ENCODE measurements at regions not wholly inside any gene's neighbourhood (a gene's known extent, or its start where the extent isn't known, plus 50 kb on each side); places are given as distances from the start of the nearest gene placed in this dataset.
"Not testable (repeated sequence)": the region's sequence is repeated elsewhere in the genome, so short reads cannot be mapped to it uniquely, and the experiment has no call there.

DNA sequence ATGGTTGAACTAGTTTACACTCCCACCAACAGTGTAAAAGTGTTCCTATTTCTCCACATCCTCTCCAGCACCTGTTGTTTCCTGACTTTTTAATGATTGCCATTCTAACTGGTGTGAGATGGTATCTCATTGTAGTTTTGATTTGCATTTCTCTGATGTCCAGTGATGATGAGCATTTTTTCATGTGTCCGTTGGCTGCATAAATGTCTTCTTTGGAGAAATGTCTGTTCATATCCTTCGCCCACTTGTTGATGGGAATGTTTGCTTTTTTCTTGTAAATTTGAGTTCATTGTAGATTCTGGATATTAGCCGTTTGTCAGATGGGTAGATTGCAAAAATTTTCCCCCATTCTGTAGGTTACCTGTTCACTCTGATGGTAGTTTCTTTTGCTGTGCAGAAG lies 155.0 kb upstream of the CNKSR2 start:
- not testable (repeated sequence) for DNase-seq (ENCODE audit: low spot score)

DNA sequence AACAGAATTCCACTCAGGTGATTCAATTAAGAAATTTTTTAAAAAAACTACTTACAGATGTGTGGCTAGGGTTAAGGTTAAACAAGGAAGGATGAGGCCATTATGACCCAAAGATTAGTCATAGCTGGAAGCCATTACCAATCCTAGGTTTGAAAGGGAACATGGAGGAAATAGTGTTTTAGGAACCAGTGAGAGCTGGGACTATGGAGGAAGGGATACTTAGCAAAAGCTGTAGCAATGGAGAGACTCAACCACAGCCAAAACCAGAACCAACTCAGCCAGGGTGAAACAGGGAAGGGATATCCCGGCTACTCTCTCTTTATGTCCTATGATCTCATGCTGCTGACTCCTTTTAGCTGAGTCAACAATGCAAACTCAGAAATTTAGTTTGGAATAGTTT lies 148.6 kb upstream of the CNKSR2 start:
- DNase-seq (ENCODE audit: low spot score) = no peak

DNA sequence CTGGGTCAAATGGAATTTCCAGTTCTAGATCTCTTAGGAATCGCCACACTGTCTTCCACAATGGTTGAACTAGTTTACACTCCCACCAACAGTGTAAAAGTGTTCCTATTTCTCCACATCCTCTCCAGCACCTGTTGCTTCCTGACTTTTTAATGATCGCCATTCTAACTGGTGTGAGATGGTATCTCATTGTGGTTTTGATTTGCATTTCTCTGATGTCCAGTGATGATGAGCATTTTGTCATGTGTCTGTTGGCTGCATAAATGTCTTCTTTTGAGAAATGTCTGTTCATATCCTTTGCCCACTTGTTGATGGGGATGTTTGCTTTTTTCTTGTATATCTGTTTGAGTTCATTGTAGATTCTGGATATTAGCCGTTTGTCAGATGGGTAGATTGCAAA lies 145.2 kb upstream of the CNKSR2 start:
- not testable (repeated sequence) for DNase-seq (ENCODE audit: low spot score)

DNA sequence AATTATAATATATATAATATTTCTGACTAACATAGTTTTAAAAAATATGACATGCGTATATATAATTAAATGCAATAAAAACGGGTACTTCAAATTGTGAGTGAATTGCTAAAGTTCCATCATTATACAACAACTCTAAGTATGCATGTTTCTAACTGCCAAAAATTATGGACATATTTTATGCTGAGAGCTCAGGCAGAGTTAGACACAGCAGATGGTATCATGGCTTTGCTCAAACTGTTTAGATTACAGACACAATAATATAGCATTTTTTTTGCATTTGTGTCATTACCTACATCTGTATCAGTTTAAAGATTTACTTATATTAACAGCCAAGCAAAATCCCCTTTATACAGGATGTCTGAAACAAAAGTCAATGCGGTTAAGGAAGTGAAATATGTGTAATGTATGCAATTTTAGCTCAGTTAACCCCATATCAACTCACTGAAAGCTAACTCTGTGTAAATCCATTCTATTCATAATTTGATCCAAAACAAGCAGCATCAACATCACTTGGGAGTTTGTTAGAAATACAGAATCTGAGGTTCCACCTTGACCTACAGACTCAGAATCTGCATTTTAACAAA lies 119.1 kb upstream of the CNKSR2 start:
- no peak for DNase-seq (ENCODE audit: low spot score)

DNA sequence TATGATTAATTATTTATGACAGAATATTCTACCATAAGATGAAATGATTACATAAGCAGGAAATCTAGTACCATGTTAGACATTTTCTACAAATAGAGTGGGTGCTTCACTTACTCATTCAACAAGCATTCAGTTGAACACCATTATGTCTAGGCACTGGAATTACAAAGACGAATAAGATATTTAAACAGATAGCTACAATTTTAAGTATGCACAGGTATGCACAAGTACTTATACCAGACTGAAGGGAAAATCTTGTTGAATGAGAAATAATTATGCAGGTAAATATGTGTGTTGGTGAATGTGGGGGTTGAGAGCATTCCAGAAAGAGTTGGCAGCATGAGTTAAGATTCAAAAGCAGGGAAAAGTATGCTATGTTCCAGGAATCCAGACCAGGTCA lies 107.3 kb upstream of the CNKSR2 start:
- no peak for DNase-seq (ENCODE audit: low spot score)

DNA sequence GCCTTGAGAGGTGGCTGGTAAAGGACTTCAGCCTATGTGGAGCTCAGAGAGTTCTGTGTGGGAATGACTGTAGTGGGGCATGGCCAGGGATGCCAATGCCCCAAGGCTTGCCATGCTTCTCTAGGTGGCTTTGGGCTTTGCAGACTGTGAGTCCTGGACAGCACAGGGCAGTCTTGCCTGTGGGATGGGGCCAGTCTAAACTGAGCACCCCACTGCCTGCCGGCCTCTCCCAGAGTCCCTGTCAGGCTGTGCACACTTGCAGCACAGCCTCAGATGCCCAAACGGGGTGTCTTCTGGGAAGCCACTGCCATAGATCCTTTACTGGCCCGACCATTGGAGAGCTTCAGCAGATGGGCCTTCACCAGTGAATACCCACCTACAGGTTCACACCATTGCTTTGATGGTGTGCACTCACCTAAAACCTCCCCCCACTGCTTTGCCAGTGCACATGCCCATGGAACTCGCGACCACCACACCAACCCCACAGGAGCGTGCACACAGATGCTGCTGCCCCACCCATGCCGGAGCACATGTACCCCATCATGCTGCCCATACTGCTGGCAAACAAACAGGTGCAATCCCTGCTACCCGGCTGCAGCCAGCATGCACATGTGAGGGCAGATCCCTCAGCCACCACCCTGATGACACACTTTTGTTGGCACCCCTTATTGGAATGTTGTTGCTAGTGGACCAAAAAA lies 97.3 kb upstream of the CNKSR2 start:
- DNase-seq (ENCODE audit: low spot score) = no peak

DNA sequence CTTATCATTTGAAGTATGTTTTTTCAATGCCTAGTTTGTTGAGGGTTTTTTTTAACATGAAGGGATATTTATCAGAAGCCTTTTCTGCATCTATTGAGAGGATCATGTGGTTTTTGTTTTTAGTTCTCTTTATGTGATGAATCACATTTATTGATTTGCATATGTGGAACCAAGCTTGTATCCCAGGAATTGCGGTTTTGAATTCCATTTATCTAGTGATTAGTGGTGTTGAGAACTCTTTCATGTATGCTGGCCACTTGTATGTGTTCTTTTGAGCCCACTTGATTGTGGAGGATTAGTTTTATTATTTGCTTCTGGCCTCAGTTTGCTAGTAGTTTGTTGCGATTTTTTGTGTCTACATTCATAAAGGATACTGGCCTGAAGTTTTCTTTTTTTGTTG lies 85.0 kb upstream of the CNKSR2 start:
- DNase-seq (ENCODE audit: low spot score) = no peak

DNA sequence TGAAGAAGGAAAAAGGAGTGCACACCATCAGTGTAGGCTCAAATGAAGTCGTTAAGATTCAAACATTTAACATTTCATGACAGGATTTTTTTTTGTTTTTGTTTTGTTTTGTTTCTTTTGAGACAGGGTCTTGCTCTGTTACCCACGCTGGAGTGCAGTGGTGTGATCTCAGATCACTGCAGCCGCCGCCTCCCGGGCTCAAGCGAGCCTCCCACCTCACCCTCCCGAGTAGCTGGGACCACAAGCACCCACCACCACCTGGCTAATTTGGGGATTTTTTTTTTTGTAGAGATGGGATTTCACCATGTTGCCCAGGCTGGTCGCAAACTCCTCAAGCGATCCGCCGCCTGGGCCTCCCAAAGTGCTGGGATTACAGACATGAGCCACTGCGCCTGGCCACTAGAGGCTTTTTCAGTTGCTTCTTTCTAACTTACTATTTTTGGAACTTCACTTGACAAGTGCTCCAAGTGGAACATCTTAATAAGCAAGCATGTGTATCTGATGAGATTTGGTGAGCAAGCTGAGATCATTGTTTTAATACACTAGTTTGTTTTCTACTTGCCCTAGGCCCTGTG lies 78.9 kb upstream of the CNKSR2 start:
- DNase-seq (ENCODE audit: low spot score) = no peak

DNA sequence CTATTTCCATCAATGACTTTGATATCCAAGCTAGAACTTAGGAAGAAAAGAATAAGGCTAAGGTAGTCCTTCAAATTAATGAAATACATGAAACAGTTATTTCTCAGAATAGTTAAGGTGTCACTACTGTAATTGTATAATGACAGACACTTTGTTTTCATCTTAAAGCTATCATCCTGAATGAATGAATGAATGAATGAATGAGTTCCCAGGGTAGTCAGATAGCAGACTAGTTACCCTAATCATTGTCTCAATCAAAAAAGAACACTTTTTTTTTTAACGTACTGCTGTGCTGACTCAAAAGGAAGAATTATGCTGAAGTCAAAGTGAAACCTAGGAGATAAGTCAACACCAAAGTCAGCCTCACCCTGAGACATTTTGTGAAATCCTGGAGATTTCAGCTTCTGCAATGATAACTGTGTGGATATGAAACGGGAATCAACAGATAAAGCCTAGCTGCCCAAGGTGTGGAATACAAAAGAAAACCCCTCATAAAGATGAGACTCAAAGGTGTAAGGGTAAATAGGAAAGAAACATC lies 68.3 kb upstream of the CNKSR2 start:
- DNase-seq (ENCODE audit: low spot score) = no peak

DNA sequence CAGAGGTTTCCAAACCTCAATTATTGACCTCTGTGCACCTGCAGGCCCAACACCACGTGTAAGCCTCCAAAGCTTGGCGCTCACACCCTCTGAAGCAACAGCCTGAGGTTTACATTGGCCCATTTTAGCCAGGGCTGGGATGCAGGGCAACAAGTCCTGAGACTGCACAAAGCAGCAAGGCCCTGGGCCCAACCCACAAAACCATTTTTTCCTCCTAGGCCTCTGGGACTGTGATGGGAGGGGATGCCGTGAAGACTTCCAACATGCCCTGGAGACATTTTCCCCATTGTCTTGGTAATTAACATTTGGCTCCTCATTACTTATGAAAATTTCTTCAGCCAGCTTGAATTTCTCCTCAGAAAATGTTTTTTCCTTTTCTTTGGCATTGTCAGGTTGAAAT lies 54.9 kb upstream of the CNKSR2 start:
- DNase-seq (ENCODE audit: low spot score) = no peak
